ENCODE measurements at regions not wholly inside any gene's neighbourhood (a gene's known extent, or its start where the extent isn't known, plus 50 kb on each side); places are given as distances from the start of the nearest gene placed in this dataset.
"Not testable (repeated sequence)": the region's sequence is repeated elsewhere in the genome, so short reads cannot be mapped to it uniquely, and the experiment has no call there.

- no peaks in the 10 kb centered on the region for H3K4me1 ChIP-seq (ENCODE audit: control insufficient read depth in 2 of 2, insufficient read depth in 2 of 2, low read length in 2 of 2)
- no peaks in the 10 kb centered on the region for H3K36me3 ChIP-seq (ENCODE audit: control insufficient read depth in 2 of 2, insufficient read depth in 2 of 2, low read length in 2 of 2)
- no peak overlapping the region for H3K4me3 ChIP-seq (ENCODE audit: low read length in 2 of 2)
- no peaks in the 10 kb centered on the region for H3K27me3 ChIP-seq (ENCODE audit: control insufficient read depth in 2 of 2, insufficient read depth in 2 of 2, low read length in 2 of 2)
- no peak overlapping the region for H3K9ac ChIP-seq (ENCODE audit: low read depth in 1 of 2, low read length in 2 of 2)
- peaks cover 0 to 3% of the 10 kb centered on the region in 2 donors for H3K9me3 ChIP-seq (ENCODE audit: control insufficient read depth in 2 of 2, low read length in 2 of 2)
- no peak overlapping the region for H3K27ac ChIP-seq (ENCODE audit: low read depth in 2 of 2, low read length in 2 of 2)
Observed at GRCh38 chr6:156674197-156674596, 103.0 kb upstream of the ARID1B start.

DNA sequence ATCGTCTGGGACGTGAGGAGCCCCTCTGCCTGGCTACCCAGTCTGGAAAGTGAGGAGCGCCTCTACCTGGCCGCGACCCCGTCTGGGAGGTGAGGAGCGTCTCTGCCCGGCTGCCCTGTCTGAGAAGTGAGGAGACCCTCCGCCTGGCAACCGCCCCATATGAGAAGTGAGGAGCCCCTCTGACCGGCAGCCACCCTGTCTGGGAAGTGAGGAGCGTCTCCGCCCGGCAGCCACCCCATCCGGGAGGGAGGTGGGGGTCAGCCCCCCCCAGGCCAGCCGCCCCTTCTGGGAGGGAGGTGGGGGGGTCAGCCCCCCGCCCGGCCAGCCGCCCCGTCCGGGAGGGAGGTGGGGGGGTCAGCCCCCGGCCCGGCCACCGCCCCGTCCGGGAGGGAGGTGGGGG, 107.1 kb upstream of the ARID1B start:
- H3K4me1 ChIP-seq (ENCODE audit: control insufficient read depth in 2 of 2, insufficient read depth in 2 of 2, low read length in 2 of 2); H3K4me3 ChIP-seq (ENCODE audit: low read length in 2 of 2); H3K36me3 ChIP-seq (ENCODE audit: control insufficient read depth in 2 of 2, insufficient read depth in 2 of 2, low read length in 2 of 2); H3K9ac ChIP-seq (ENCODE audit: low read depth in 1 of 2, low read length in 2 of 2); H3K27me3 ChIP-seq (ENCODE audit: control insufficient read depth in 2 of 2, insufficient read depth in 2 of 2, low read length in 2 of 2); H3K27ac ChIP-seq (ENCODE audit: low read depth in 2 of 2, low read length in 2 of 2); H3K9me3 ChIP-seq (ENCODE audit: control insufficient read depth in 2 of 2, low read length in 2 of 2): not testable (repeated sequence)

DNA sequence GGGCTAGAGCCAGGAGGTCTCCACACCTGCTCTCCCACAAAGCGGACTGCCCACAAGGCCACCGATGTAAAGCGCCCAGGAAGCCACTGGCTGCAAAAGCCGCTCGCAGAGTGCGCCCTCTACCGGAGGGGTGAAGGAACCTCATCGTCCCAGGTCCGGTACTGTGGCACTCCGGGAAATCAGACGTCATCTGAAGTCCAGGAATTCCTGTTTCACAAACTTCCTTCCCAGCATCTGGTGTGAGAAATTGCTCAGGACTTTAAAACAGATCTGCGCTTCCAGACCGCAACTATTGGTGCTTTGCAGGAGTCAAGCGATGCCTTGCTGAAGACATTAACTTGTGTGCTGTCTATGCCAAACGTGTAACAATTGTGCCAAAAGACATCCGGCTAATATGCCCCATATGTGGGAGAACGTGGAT, 115.1 kb upstream of the ARID1B start:
- peak overlapping the region in 1 of 2 donors; percentile 65 for H3K4me3 ChIP-seq (ENCODE audit: low read length in 2 of 2)

DNA sequence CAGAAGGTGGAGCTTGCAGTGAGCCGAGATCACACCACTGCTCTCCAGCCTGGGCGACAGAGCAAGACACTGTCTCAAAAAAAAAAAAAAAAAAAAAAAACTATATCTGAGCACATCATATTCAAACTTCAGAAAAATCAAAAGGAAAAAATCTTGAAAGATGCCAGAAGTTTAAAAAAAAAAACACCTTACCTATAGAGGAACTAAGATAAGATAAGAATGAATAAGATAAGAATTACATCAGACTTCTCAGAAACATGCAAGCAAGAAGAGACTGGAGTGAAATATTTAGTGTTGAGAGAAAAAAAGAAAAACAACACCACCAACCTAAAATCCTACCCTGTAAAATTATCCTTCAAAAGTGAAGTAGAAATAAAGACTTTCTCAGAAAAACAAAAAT, 116.8 kb upstream of the ARID1B start:
- no peaks in the 10 kb centered on the region for H3K4me1 ChIP-seq (ENCODE audit: control insufficient read depth in 2 of 2, insufficient read depth in 2 of 2, low read length in 2 of 2)
- H3K27me3 ChIP-seq (ENCODE audit: control insufficient read depth in 2 of 2, insufficient read depth in 2 of 2, low read length in 2 of 2), result no peaks in the 10 kb centered on the region
- H3K9me3 ChIP-seq (ENCODE audit: control insufficient read depth in 2 of 2, low read length in 2 of 2), result no peaks in the 10 kb centered on the region
- no peak overlapping the region for H3K9ac ChIP-seq (ENCODE audit: low read depth in 1 of 2, low read length in 2 of 2)
- H3K36me3 ChIP-seq (ENCODE audit: control insufficient read depth in 2 of 2, insufficient read depth in 2 of 2, low read length in 2 of 2), result no peaks in the 10 kb centered on the region
- H3K4me3 ChIP-seq (ENCODE audit: low read length in 2 of 2), result no peak overlapping the region
- no peak overlapping the region for H3K27ac ChIP-seq (ENCODE audit: low read depth in 2 of 2, low read length in 2 of 2)

More for the DNA sequence above, 115.1 kb upstream of the ARID1B start:
- no peaks in the 10 kb centered on the region for H3K4me1 ChIP-seq (ENCODE audit: control insufficient read depth in 2 of 2, insufficient read depth in 2 of 2, low read length in 2 of 2)
- H3K9me3 ChIP-seq (ENCODE audit: control insufficient read depth in 2 of 2, low read length in 2 of 2), result no peaks in the 10 kb centered on the region
- H3K9ac ChIP-seq (ENCODE audit: low read depth in 1 of 2, low read length in 2 of 2), result no peak overlapping the region
- no peaks in the 10 kb centered on the region for H3K36me3 ChIP-seq (ENCODE audit: control insufficient read depth in 2 of 2, insufficient read depth in 2 of 2, low read length in 2 of 2)
- no peaks in the 10 kb centered on the region for H3K27me3 ChIP-seq (ENCODE audit: control insufficient read depth in 2 of 2, insufficient read depth in 2 of 2, low read length in 2 of 2)
- H3K27ac ChIP-seq (ENCODE audit: low read depth in 2 of 2, low read length in 2 of 2), result no peak overlapping the region

DNA sequence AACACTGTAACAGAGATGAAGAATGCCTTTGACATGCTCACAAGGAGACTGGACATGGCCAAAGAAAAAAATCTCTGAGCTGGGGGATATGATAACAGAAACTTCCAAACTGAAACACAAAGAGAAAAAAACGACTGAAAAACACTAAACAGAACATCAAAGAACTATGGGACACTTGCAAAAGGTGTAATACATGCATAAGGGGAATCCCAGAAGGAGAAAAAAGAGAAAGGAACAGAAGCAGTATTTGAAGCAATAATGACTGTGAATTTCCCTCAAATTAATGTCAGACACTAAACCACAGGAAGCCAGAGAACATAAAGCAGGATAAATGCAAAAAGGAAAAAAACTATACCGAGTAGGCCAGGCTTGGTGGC, 117.4 kb upstream of the ARID1B start:
- no peaks in the 10 kb centered on the region for H3K36me3 ChIP-seq (ENCODE audit: control insufficient read depth in 2 of 2, insufficient read depth in 2 of 2, low read length in 2 of 2)
- no peaks in the 10 kb centered on the region for H3K9me3 ChIP-seq (ENCODE audit: control insufficient read depth in 2 of 2, low read length in 2 of 2)
- no peak overlapping the region for H3K4me3 ChIP-seq (ENCODE audit: low read length in 2 of 2)
- H3K27ac ChIP-seq (ENCODE audit: low read depth in 2 of 2, low read length in 2 of 2), result no peak overlapping the region
- no peaks in the 10 kb centered on the region for H3K27me3 ChIP-seq (ENCODE audit: control insufficient read depth in 2 of 2, insufficient read depth in 2 of 2, low read length in 2 of 2)
- H3K4me1 ChIP-seq (ENCODE audit: control insufficient read depth in 2 of 2, insufficient read depth in 2 of 2, low read length in 2 of 2), result no peaks in the 10 kb centered on the region
- H3K9ac ChIP-seq (ENCODE audit: low read depth in 1 of 2, low read length in 2 of 2), result no peak overlapping the region

DNA sequence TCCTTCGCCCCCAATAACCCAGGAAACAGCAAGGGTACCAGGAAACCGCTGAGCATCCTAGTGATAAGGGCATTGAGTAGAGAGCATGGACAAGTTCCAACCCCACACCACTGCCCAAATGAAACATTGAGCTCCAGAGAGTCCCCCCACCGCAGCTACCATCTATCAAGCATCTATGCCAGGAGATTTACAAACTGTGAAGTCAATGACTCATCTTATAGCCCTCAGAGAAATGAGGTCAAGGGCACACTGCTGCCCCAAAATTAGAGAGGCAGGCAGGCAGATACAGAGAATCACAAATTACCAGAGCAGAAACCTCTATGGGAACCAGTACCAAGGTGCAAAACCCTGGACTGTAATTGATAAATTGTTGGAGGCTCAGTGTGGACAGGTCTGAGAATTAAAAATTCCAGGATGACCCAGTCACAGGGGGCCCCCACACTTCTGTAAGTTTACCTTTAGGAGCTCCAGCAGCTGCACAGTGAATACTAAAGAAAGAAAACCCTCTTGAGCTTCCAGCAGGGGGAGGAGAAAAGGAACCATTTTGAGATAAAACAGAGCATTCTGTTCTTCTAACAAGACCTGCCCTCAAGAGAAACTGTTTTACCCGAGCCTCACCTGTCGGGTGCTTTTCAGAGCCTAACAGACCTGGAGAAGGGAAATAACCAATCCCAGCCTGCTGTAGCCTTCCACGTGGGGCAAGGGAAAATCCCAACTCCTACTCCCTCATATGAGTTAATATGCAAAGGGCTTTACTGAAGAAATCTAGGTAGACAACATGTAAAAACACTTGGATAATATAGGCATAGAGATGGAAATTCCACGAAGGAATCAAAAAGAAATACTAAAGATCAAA, 118.0 kb upstream of the ARID1B start:
- no peaks in the 10 kb centered on the region for H3K9me3 ChIP-seq (ENCODE audit: control insufficient read depth in 2 of 2, low read length in 2 of 2)
- H3K36me3 ChIP-seq (ENCODE audit: control insufficient read depth in 2 of 2, insufficient read depth in 2 of 2, low read length in 2 of 2), result no peaks in the 10 kb centered on the region
- H3K27ac ChIP-seq (ENCODE audit: low read depth in 2 of 2, low read length in 2 of 2), result no peak overlapping the region
- H3K27me3 ChIP-seq (ENCODE audit: control insufficient read depth in 2 of 2, insufficient read depth in 2 of 2, low read length in 2 of 2), result no peaks in the 10 kb centered on the region
- no peak overlapping the region for H3K4me3 ChIP-seq (ENCODE audit: low read length in 2 of 2)
- H3K4me1 ChIP-seq (ENCODE audit: control insufficient read depth in 2 of 2, insufficient read depth in 2 of 2, low read length in 2 of 2), result no peaks in the 10 kb centered on the region
- no peak overlapping the region for H3K9ac ChIP-seq (ENCODE audit: low read depth in 1 of 2, low read length in 2 of 2)

GRCh38 chr6:156658186-156658965, 118.8 kb upstream of the ARID1B start:
- Histone ChIP-seq H3K9me3 (ENCODE audit: control insufficient read depth in 2 of 2, low read length in 2 of 2) (no peaks in the 10 kb centered on the region), H3K4me1 (ENCODE audit: control insufficient read depth in 2 of 2, insufficient read depth in 2 of 2, low read length in 2 of 2) (no peaks in the 10 kb centered on the region), H3K27ac (ENCODE audit: low read depth in 2 of 2, low read length in 2 of 2) (no peak overlapping the region), H3K9ac (ENCODE audit: low read depth in 1 of 2, low read length in 2 of 2) (no peak overlapping the region), H3K27me3 (ENCODE audit: control insufficient read depth in 2 of 2, insufficient read depth in 2 of 2, low read length in 2 of 2) (no peaks in the 10 kb centered on the region), H3K36me3 (ENCODE audit: control insufficient read depth in 2 of 2, insufficient read depth in 2 of 2, low read length in 2 of 2) (no peaks in the 10 kb centered on the region), H3K4me3 (ENCODE audit: low read length in 2 of 2) (no peak overlapping the region)

DNA sequence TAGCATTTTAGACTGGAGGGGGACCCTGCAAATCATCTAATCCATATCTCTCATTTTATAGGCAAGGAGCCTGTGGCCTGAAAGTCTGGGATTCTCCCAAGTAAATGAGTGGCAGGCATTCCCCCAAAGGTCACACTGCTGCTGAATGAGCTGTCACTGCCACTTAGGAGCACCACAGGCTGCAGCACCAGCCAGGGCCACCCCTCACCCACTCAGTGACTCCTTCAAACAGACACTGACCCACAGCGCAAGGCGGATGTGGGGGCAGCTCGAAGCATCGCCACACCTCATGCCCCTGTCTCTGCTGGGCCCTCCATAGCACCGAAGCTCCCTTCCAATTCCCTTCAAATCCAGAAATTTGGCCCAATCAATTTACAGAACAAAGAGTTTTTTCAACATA, 119.9 kb upstream of the ARID1B start:
- Histone ChIP-seq H3K4me3 (ENCODE audit: low read length in 2 of 2) (no peak overlapping the region), H3K36me3 (ENCODE audit: control insufficient read depth in 2 of 2, insufficient read depth in 2 of 2, low read length in 2 of 2) (no peaks in the 10 kb centered on the region), H3K9ac (ENCODE audit: low read depth in 1 of 2, low read length in 2 of 2) (no peak overlapping the region), H3K4me1 (ENCODE audit: control insufficient read depth in 2 of 2, insufficient read depth in 2 of 2, low read length in 2 of 2) (no peaks in the 10 kb centered on the region), H3K27me3 (ENCODE audit: control insufficient read depth in 2 of 2, insufficient read depth in 2 of 2, low read length in 2 of 2) (no peaks in the 10 kb centered on the region), H3K27ac (ENCODE audit: low read depth in 2 of 2, low read length in 2 of 2) (no peak overlapping the region), H3K9me3 (ENCODE audit: control insufficient read depth in 2 of 2, low read length in 2 of 2) (no peaks in the 10 kb centered on the region)

DNA sequence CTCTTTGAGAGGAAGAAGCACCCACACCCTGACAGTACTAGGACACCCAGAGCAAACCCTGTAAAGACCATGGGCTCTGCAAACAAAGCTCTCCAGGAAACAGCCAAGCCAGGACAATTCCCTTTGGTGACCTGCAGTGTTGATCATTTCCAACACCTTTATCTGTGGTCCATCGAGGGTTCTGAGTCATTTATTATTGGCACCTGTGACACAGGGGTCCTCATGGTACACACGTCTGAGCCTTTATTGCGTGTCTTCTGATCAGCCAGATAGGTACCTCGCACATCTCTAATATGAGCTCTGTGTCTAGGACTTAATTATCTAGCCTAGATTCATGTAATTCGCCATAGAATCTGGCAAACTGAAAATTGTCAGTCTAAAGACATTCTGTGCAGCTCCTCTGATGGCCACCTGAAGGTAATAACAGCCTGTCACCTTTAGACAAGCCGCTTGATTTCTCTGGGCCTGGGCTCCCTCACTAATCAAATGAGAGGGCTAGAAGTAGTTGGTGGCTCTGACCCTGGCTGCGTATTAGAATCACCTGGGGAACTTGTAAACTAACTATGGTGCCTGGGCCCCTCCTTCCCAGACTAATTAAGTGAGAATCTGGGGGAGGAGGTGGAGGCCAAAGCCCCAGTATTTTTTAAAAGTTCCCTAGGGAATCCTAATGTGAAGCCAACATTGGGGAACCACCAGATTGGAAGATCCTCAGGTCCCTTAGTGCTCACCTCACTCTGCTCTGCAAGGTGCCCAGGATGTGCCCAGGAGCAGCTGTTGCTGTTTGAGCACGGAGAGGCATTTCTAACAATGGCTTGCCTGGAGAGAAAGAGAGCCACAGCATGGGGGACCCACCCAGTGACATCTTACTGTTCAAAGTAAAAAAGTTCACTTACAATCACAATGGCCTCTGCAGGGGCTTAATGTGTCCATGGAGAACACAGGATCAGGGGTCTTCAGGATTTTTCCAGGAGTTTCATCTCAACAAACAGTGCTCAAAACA, 122.0 kb upstream of the ARID1B start:
- Histone ChIP-seq H3K9me3 (ENCODE audit: control insufficient read depth in 2 of 2, low read length in 2 of 2) (no peaks in the 10 kb centered on the region), H3K4me1 (ENCODE audit: control insufficient read depth in 2 of 2, insufficient read depth in 2 of 2, low read length in 2 of 2) (no peaks in the 10 kb centered on the region), H3K27ac (ENCODE audit: low read depth in 2 of 2, low read length in 2 of 2) (no peak overlapping the region), H3K4me3 (ENCODE audit: low read length in 2 of 2) (no peak overlapping the region), H3K9ac (ENCODE audit: low read depth in 1 of 2, low read length in 2 of 2) (no peak overlapping the region), H3K36me3 (ENCODE audit: control insufficient read depth in 2 of 2, insufficient read depth in 2 of 2, low read length in 2 of 2) (no peaks in the 10 kb centered on the region), H3K27me3 (ENCODE audit: control insufficient read depth in 2 of 2, insufficient read depth in 2 of 2, low read length in 2 of 2) (no peaks in the 10 kb centered on the region)

All from mucosa of rectum (tissue), 2 donors.